Gastroesophageal sphincter (tissue), 4 donors: ENCODE measurements at regions not wholly inside any gene's neighbourhood (a gene's known extent, or its start where the extent isn't known, plus 50 kb on each side); places are given as distances from the start of the nearest gene placed in this dataset.

Experiments used
- ATAC-seq: fragments of 150-250 bp; one replicate; pipeline ENCODE4 v1.9.1; 2016; ENCODE audit warnings: mild to moderate bottlenecking, moderate library complexity
- H3K27ac ChIP-seq, 4 donors: fragments of 200-600 bp; sonication (generic) in 3 of 4; 1 replicate in 3 of 4; 2 replicates in 1 of 4; pipeline ENCODE4 v1.5.1; 2016 to 2019
- H3K27me3 ChIP-seq: fragments of 200-600 bp; sonication (generic); one replicate; pipeline ENCODE4 v1.5.1; 2019
- H3K36me3 ChIP-seq, 2 donors: fragments of 200-600 bp; sonication (generic); one replicate each; pipeline ENCODE4 v1.5.1; 2019; ENCODE audit warnings: control low read depth in 1 of 2
- H3K4me1 ChIP-seq, 3 donors: fragments of 200-600 bp; sonication (generic); 1 replicate in 2 of 3; 2 replicates in 1 of 3; pipeline ENCODE4 v1.5.1; 2016 to 2019; ENCODE audit warnings: control low read depth in 2 of 3
- H3K4me3 ChIP-seq, 2 donors: fragments of 200-600 bp; sonication (generic); one replicate each; pipeline ENCODE4 v1.5.1; 2019; ENCODE audit warnings: mild to moderate bottlenecking in 1 of 2, moderate library complexity in 1 of 2
- H3K9me3 ChIP-seq, 3 donors: fragments of 200-600 bp; sonication (generic); one replicate each; pipeline ENCODE4 v1.5.1; 2017 to 2019; ENCODE audit warnings: control low read depth in 2 of 3
- EP300 ChIP-seq: sonication (generic); formaldehyde crosslinking; IDR thresholded peaks from one replicate; pipeline ENCODE4 v1.6.1; 2017; ENCODE audit warnings: antibody characterized with exemption, mild to moderate bottlenecking
- POLR2A ChIP-seq, 2 donors: fragments of 450-650 bp; IDR thresholded peaks; one replicate each; pipeline ENCODE4 v1.6.1; 2017; ENCODE audit warnings: antibody characterized with exemption in 2 of 2, mild to moderate bottlenecking in 2 of 2, moderate library complexity in 1 of 2
- POLR2AphosphoS5 ChIP-seq: sonication (generic); formaldehyde crosslinking; IDR thresholded peaks from one replicate; pipeline ENCODE4 v1.6.1; 2017; ENCODE audit warnings: antibody characterized with exemption
- WGBS, 2 donors: methylation state at CpG; one replicate each; pipeline ENCODE4 v1.1.5; 2018; ENCODE audit warnings: low coverage in 1 of 2; 5-methylcytosine and 5-hydroxymethylcytosine counted together
- TF ChIP-seq, protein P1 (sequence below), 4 experiments: fragments of 200-600 bp in 2 of 4; fragments of 450-650 bp in 2 of 4; sonication (generic) in 1 of 4; IDR thresholded peaks; one replicate each; pipeline ENCODE4 v1.5.1; 2017 to 2019; ENCODE audit warnings: antibody characterized with exemption in 4 of 4, mild to moderate bottlenecking in 2 of 4, moderate library complexity in 2 of 4

DNA sequence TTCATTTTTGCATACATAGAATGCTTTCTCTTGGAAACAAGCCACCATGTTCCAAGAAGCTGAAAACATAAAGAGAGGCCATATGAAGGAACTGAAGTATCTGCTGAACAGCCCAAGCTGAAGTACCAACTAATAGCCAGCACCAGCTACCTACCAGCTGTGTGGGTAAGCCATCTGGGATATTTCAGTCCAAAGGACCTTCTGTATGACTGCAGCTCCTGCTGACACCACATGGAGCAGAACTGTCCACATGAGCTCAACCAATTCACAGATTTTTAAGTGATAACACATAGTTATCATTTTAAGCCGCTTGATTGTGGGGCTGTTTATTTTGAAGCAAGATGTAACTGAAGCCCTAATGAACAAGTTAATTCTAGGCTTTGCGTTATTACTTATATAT is 621.1 kb upstream of the KLHL1 start:
- no peak overlapping the region for H3K27ac ChIP-seq
- WGBS, 2 donors, result 56 to 88% methylated on average over 2 of the region's 2 CpGs
- no peaks in the 10 kb centered on the region for H3K27me3 ChIP-seq
- ATAC-seq, result no peak
- no peaks in the 10 kb centered on the region for H3K9me3 ChIP-seq
- TF ChIP-seq POLR2A (IDR thresholded peaks at IDR 0.05) (no peak), EP300 (no peak), POLR2AphosphoS5 (no peak)
- TF ChIP-seq, protein P1, sequence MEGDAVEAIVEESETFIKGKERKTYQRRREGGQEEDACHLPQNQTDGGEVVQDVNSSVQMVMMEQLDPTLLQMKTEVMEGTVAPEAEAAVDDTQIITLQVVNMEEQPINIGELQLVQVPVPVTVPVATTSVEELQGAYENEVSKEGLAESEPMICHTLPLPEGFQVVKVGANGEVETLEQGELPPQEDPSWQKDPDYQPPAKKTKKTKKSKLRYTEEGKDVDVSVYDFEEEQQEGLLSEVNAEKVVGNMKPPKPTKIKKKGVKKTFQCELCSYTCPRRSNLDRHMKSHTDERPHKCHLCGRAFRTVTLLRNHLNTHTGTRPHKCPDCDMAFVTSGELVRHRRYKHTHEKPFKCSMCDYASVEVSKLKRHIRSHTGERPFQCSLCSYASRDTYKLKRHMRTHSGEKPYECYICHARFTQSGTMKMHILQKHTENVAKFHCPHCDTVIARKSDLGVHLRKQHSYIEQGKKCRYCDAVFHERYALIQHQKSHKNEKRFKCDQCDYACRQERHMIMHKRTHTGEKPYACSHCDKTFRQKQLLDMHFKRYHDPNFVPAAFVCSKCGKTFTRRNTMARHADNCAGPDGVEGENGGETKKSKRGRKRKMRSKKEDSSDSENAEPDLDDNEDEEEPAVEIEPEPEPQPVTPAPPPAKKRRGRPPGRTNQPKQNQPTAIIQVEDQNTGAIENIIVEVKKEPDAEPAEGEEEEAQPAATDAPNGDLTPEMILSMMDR (IDR thresholded peaks at IDR 0.05), result no peak
- no peaks in the 10 kb centered on the region for H3K4me1 ChIP-seq
- H3K4me3 ChIP-seq, result no peak overlapping the region
- H3K36me3 ChIP-seq, result no peaks in the 10 kb centered on the region

DNA sequence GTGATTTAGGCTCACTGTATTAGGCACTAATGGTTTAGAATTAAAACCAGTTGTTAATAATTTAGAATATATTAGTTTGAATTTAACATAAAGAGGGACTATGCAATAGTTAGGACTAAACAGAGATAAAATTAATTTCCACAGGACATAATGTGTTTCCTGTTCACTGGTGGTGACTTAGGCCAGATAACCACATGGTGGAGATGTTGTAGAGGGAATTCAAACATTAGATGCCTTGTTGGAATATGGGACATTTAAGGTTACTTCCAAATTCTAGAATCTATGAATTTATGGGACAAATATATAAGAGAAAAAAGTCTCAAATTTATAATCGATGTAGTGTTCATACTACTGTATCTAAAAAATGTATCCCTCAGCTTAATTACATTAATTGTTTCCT is 615.5 kb upstream of the KLHL1 start:
- Histone ChIP-seq H3K36me3 (no peaks in the 10 kb centered on the region), H3K4me1 (no peaks in the 10 kb centered on the region), H3K9me3 (no peaks in the 10 kb centered on the region), H3K4me3 (no peak overlapping the region), H3K27ac (no peak overlapping the region), H3K27me3 (no peaks in the 10 kb centered on the region)
- TF ChIP-seq, protein P1 (IDR thresholded peaks at IDR 0.05), result no peak
- no peak for TF ChIP-seq POLR2A (IDR thresholded peaks at IDR 0.05)
- no peak for TF ChIP-seq EP300
- TF ChIP-seq POLR2AphosphoS5, result no peak
- WGBS, 2 donors, result 33 to 48% methylated on average over 1 of the region's 1 CpG
- no peak for ATAC-seq

DNA sequence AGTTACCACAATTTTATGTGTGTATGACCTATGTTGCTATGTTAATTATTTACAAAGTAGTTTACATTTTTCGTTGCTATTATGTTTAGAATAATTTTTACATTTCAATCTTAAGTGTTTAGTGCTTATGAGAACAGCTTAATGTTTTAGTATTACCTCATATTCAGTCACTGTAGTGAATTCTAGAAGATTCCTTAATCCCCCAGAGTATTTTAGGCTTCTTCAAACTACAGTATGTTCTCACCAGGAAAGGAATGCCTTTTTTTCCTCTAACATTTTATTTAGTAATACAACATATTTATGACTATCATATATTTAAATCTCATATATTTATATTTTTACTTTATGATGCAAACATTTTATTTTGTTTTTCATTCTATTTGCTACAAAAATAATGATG is 612.1 kb upstream of the KLHL1 start:
- TF ChIP-seq POLR2AphosphoS5 (no peak), EP300 (no peak), POLR2A (IDR thresholded peaks at IDR 0.05) (no peak)
- TF ChIP-seq, protein P1 (IDR thresholded peaks at IDR 0.05), result no peak
- H3K27ac ChIP-seq, result no peak overlapping the region
- no peak overlapping the region for H3K4me3 ChIP-seq
- no peaks in the 10 kb centered on the region for H3K36me3 ChIP-seq
- no peak for ATAC-seq
- H3K4me1 ChIP-seq, result no peaks in the 10 kb centered on the region
- 25 to 40% methylated on average over 1 of the region's 1 CpG for WGBS, 2 donors
- no peaks in the 10 kb centered on the region for H3K9me3 ChIP-seq
- no peaks in the 10 kb centered on the region for H3K27me3 ChIP-seq

DNA sequence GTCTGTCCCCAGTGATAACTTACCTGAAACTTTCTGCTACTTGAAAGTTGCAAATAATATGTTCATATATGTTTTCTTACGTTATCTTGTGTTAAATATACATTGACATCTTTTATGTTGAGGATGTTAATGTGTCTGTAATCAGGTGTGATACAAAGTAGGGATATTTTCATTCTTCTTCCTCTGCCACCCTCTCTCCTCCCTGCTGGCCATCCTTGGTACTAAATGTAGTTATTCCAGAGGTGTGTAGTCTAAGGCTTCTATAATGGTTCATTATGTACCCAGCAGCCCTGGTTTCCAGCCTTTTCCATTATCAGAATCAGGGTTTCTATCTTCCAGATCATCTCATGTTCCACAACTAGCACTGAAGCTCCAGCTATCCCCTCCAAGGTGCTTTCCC is 606.7 kb upstream of the KLHL1 start:
- no peak for ATAC-seq
- H3K27me3 ChIP-seq, result no peaks in the 10 kb centered on the region
- H3K36me3 ChIP-seq, result no peaks in the 10 kb centered on the region
- H3K4me1 ChIP-seq, result no peaks in the 10 kb centered on the region
- H3K4me3 ChIP-seq, result no peak overlapping the region
- H3K27ac ChIP-seq, result no peak overlapping the region
- no peak for TF ChIP-seq EP300
- TF ChIP-seq, protein P1 (IDR thresholded peaks at IDR 0.05), result no peak
- TF ChIP-seq POLR2AphosphoS5, result no peak
- no peak for TF ChIP-seq POLR2A (IDR thresholded peaks at IDR 0.05)
- 83 to 87% methylated on average over 1 of the region's 1 CpG for WGBS, 2 donors
- H3K9me3 ChIP-seq, result no peaks in the 10 kb centered on the region

DNA sequence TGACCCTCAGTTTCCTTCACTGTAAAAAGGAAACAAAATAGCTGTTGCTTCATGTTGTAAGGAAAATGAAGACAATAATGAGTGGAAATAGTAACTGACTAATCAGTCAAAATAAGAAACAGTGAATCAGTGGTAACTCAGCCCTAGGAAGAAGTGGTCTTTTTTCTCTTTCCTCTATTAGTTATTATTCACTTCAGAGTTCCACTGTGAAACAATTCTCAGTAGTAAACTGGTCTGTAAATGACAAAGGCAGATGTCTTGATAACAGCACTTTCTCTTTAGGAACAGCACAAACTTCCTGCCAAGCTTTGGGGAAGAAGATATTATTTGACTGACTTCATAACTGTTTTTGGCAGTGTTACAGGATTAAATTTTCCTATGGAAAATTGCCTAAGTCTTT is 600.5 kb upstream of the KLHL1 start:
- no peak overlapping the region for H3K27ac ChIP-seq
- H3K36me3 ChIP-seq, result no peaks in the 10 kb centered on the region
- H3K4me1 ChIP-seq, result no peaks in the 10 kb centered on the region
- H3K27me3 ChIP-seq, result no peaks in the 10 kb centered on the region
- H3K4me3 ChIP-seq, result no peak overlapping the region
- TF ChIP-seq, protein P1 (IDR thresholded peaks at IDR 0.05), result no peak
- TF ChIP-seq POLR2AphosphoS5 (no peak), POLR2A (IDR thresholded peaks at IDR 0.05) (no peak), EP300 (no peak)
- H3K9me3 ChIP-seq, result no peaks in the 10 kb centered on the region
- no peak for ATAC-seq
